ENCODE measurements at regions not wholly inside any gene's neighbourhood (a gene's known extent, or its start where the extent isn't known, plus 50 kb on each side); places are given as distances from the start of the nearest gene placed in this dataset.

- Histone ChIP-seq H3K27me3 (ENCODE audit: insufficient read depth, low read length) (no peaks in the 10 kb centered on the region), H3K4me3 (ENCODE audit: low read length) (no peak overlapping the region), H3K4me1 (ENCODE audit: insufficient read depth, low read length) (no peaks in the 10 kb centered on the region)
Measured at GRCh38 chr14:97185186-97185585, 388.0 kb downstream of the VRK1 start.

GRCh38 chr14:97187916-97188315 is 390.7 kb downstream of the VRK1 start:
- H3K27me3 ChIP-seq (ENCODE audit: insufficient read depth, low read length), result no peaks in the 10 kb centered on the region
- H3K4me1 ChIP-seq (ENCODE audit: insufficient read depth, low read length), result no peaks in the 10 kb centered on the region
- H3K4me3 ChIP-seq (ENCODE audit: low read length), result no peak overlapping the region
- no peaks in the 10 kb centered on the region for H3K9me3 ChIP-seq (ENCODE audit: low read depth, low read length)

More at GRCh38 chr14:97185186-97185585, 388.0 kb downstream of the VRK1 start:
- peaks cover 6% of the 10 kb centered on the region for H3K9me3 ChIP-seq (ENCODE audit: low read depth, low read length)

GRCh38 chr14:97196336-97196735 is 399.2 kb downstream of the VRK1 start:
- Histone ChIP-seq H3K27me3 (ENCODE audit: insufficient read depth, low read length) (no peaks in the 10 kb centered on the region), H3K4me1 (ENCODE audit: insufficient read depth, low read length) (no peaks in the 10 kb centered on the region), H3K9me3 (ENCODE audit: low read depth, low read length) (peaks cover 8% of the 10 kb centered on the region), H3K4me3 (ENCODE audit: low read length) (no peak overlapping the region)

- Histone ChIP-seq H3K27me3 (ENCODE audit: insufficient read depth, low read length) (no peaks in the 10 kb centered on the region), H3K4me1 (ENCODE audit: insufficient read depth, low read length) (no peaks in the 10 kb centered on the region), H3K4me3 (ENCODE audit: low read length) (no peak overlapping the region), H3K9me3 (ENCODE audit: low read depth, low read length) (peaks cover 8% of the 10 kb centered on the region)
Measured at GRCh38 chr14:97198813-97199212, 401.6 kb downstream of the VRK1 start.

GRCh38 chr14:97200245-97200644 is 403.1 kb downstream of the VRK1 start:
- no peaks in the 10 kb centered on the region for H3K4me1 ChIP-seq (ENCODE audit: insufficient read depth, low read length)
- peaks cover 3% of the 10 kb centered on the region for H3K9me3 ChIP-seq (ENCODE audit: low read depth, low read length)
- H3K27me3 ChIP-seq (ENCODE audit: insufficient read depth, low read length), result no peaks in the 10 kb centered on the region
- H3K4me3 ChIP-seq (ENCODE audit: low read length), result no peak overlapping the region

GRCh38 chr14:97206916-97207315 is 409.7 kb downstream of the VRK1 start:
- Histone ChIP-seq H3K9me3 (ENCODE audit: low read depth, low read length) (no peaks in the 10 kb centered on the region), H3K4me1 (ENCODE audit: insufficient read depth, low read length) (no peaks in the 10 kb centered on the region), H3K27me3 (ENCODE audit: insufficient read depth, low read length) (no peaks in the 10 kb centered on the region), H3K4me3 (ENCODE audit: low read length) (no peak overlapping the region)

GRCh38 chr14:97210202-97210601 is 413.0 kb downstream of the VRK1 start:
- H3K4me1 ChIP-seq (ENCODE audit: insufficient read depth, low read length), result no peaks in the 10 kb centered on the region
- no peak overlapping the region for H3K4me3 ChIP-seq (ENCODE audit: low read length)
- no peaks in the 10 kb centered on the region for H3K27me3 ChIP-seq (ENCODE audit: insufficient read depth, low read length)
- H3K9me3 ChIP-seq (ENCODE audit: low read depth, low read length), result no peaks in the 10 kb centered on the region

- H3K4me1 ChIP-seq (ENCODE audit: insufficient read depth, low read length), result peaks cover under 1% of the 10 kb centered on the region
- no peak overlapping the region for H3K4me3 ChIP-seq (ENCODE audit: low read length)
- no peaks in the 10 kb centered on the region for H3K9me3 ChIP-seq (ENCODE audit: low read depth, low read length)
- H3K27me3 ChIP-seq (ENCODE audit: insufficient read depth, low read length), result peaks cover 7% of the 10 kb centered on the region
Measured at GRCh38 chr14:97212399-97212798, 415.2 kb downstream of the VRK1 start.

GRCh38 chr14:97213720-97214119 is 416.5 kb downstream of the VRK1 start:
- Histone ChIP-seq H3K4me1 (ENCODE audit: insufficient read depth, low read length) (peaks cover 6% of the 10 kb centered on the region), H3K9me3 (ENCODE audit: low read depth, low read length) (no peaks in the 10 kb centered on the region), H3K27me3 (ENCODE audit: insufficient read depth, low read length) (peaks cover 12% of the 10 kb centered on the region), H3K4me3 (ENCODE audit: low read length) (no peak overlapping the region)

GRCh38 chr14:97215263-97215969 is 418.2 kb downstream of the VRK1 start:
- Histone ChIP-seq H3K4me3 (ENCODE audit: low read length) (no peak overlapping the region), H3K27me3 (ENCODE audit: insufficient read depth, low read length) (peaks cover 29% of the 10 kb centered on the region), H3K9me3 (ENCODE audit: low read depth, low read length) (no peaks in the 10 kb centered on the region), H3K4me1 (ENCODE audit: insufficient read depth, low read length) (peaks cover 19% of the 10 kb centered on the region)

- H3K9me3 ChIP-seq (ENCODE audit: low read depth, low read length), result no peaks in the 10 kb centered on the region
- H3K4me1 ChIP-seq (ENCODE audit: insufficient read depth, low read length), result peaks cover 19% of the 10 kb centered on the region
- no peak overlapping the region for H3K4me3 ChIP-seq (ENCODE audit: low read length)
- H3K27me3 ChIP-seq (ENCODE audit: insufficient read depth, low read length), result peaks cover 33% of the 10 kb centered on the region
Measured at GRCh38 chr14:97217111-97217885, 420.1 kb downstream of the VRK1 start.

- Histone ChIP-seq H3K27me3 (ENCODE audit: insufficient read depth, low read length) (peaks cover 33% of the 10 kb centered on the region), H3K9me3 (ENCODE audit: low read depth, low read length) (no peaks in the 10 kb centered on the region), H3K4me1 (ENCODE audit: insufficient read depth, low read length) (peaks cover 19% of the 10 kb centered on the region), H3K4me3 (ENCODE audit: low read length) (peak overlapping the region; percentile 42)
Measured at GRCh38 chr14:97218274-97218673, 421.1 kb downstream of the VRK1 start.

GRCh38 chr14:97218691-97219430 is 421.7 kb downstream of the VRK1 start:
- H3K4me1 ChIP-seq (ENCODE audit: insufficient read depth, low read length), result peaks cover 19% of the 10 kb centered on the region
- peaks cover 33% of the 10 kb centered on the region for H3K27me3 ChIP-seq (ENCODE audit: insufficient read depth, low read length)
- H3K9me3 ChIP-seq (ENCODE audit: low read depth, low read length), result no peaks in the 10 kb centered on the region
- peak overlapping the region; percentile 42 for H3K4me3 ChIP-seq (ENCODE audit: low read length)

GRCh38 chr14:97219431-97220017 is 422.3 kb downstream of the VRK1 start:
- H3K4me1 ChIP-seq (ENCODE audit: insufficient read depth, low read length), result peaks cover 19% of the 10 kb centered on the region
- H3K4me3 ChIP-seq (ENCODE audit: low read length), result peak overlapping the region; percentile 42
- H3K9me3 ChIP-seq (ENCODE audit: low read depth, low read length), result no peaks in the 10 kb centered on the region
- H3K27me3 ChIP-seq (ENCODE audit: insufficient read depth, low read length), result peaks cover 33% of the 10 kb centered on the region
